UCSD-AML1 (cell line): ENCODE measurements at regions not wholly inside any gene's neighbourhood (a gene's known extent, or its start where the extent isn't known, plus 50 kb on each side); places are given as distances from the start of the nearest gene placed in this dataset.

Experiments
- DNase-seq: peaks from one replicate; lab custom pipeline; 2025; ENCODE audit not compliant: unreplicated experiment; lab: John Stamatoyannopoulos, UW

GRCh38 chr2:236672606-236673005 lies 103.0 kb downstream of the ACKR3 start:
- no peak for DNase-seq

- DNase-seq: no peak
Measured at GRCh38 chr2:236673126-236673822, 103.6 kb downstream of the ACKR3 start.

GRCh38 chr2:236673823-236674185 lies 104.2 kb downstream of the ACKR3 start:
- no peak for DNase-seq

GRCh38 chr2:236674238-236674637 lies 104.6 kb downstream of the ACKR3 start:
- DNase-seq: no peak

GRCh38 chr2:236674646-236675045 lies 105.0 kb downstream of the ACKR3 start:
- DNase-seq: no peak

- DNase-seq: no peak
Measured at GRCh38 chr2:236675051-236675450, 105.4 kb downstream of the ACKR3 start.

GRCh38 chr2:236675526-236675925 lies 105.9 kb downstream of the ACKR3 start:
- DNase-seq: no peak

- DNase-seq: no peak
Measured at GRCh38 chr2:236676136-236676873, 106.7 kb downstream of the ACKR3 start.

GRCh38 chr2:236677368-236677767 lies 107.7 kb downstream of the ACKR3 start:
- DNase-seq: no peak

- no peak for DNase-seq
Measured at GRCh38 chr2:236678307-236678975, 108.8 kb downstream of the ACKR3 start.

GRCh38 chr2:236679884-236680860 lies 110.5 kb downstream of the ACKR3 start:
- DNase-seq: no peak

- no peak for DNase-seq
Measured at GRCh38 chr2:236682651-236683422, 113.2 kb downstream of the ACKR3 start.

- DNase-seq: no peak
Measured at GRCh38 chr2:236684504-236685256, 115.1 kb downstream of the ACKR3 start.

- no peak for DNase-seq
Measured at GRCh38 chr2:236685361-236685760, 115.7 kb downstream of the ACKR3 start.

- DNase-seq: no peak
Measured at GRCh38 chr2:236685979-236686520, 116.4 kb downstream of the ACKR3 start.

GRCh38 chr2:236686561-236686960 lies 116.9 kb downstream of the ACKR3 start:
- no peak for DNase-seq

- no peak for DNase-seq
Measured at GRCh38 chr2:236687296-236687965, 117.8 kb downstream of the ACKR3 start.

- DNase-seq: no peak
Measured at GRCh38 chr2:236688157-236688556, 118.5 kb downstream of the ACKR3 start.
